ENCODE measurements at regions not wholly inside any gene's neighbourhood (a gene's known extent, or its start where the extent isn't known, plus 50 kb on each side); places are given as distances from the start of the nearest gene placed in this dataset.

GRCh38 chr5:3010301-3010952, 258.9 kb upstream of the IRX2 start:
- no peaks in the 10 kb centered on the region for H3K79me2 ChIP-seq (ENCODE audit: control insufficient read depth, insufficient read depth, low read length)
- 13% methylated on average over 9 of the region's 9 CpGs for WGBS (ENCODE audit: insufficient coverage, insufficient replicate concordance, low lambda C conversion rate, missing lambda C conversion rate)
- FAIRE-seq (no peak), DNase-seq (ENCODE audit: low read depth, low spot score) (no peak), ATAC-seq (no peak)
- SMC1A ChIA-PET (ENCODE audit: uncharacterized antibody, unreplicated experiment) = no interaction called here
- intact Hi-C loops (cut with micrococcal nuclease; ENCODE audit: unreplicated experiment) (no loop called here), in situ Hi-C loops (cut with MboI) (no loop called here)
- H4K20me1 ChIP-seq (ENCODE audit: control insufficient read depth, insufficient read depth) = no peaks in the 10 kb centered on the region
- no peak overlapping the region for H3K27ac ChIP-seq (ENCODE audit: control insufficient read depth, insufficient read depth)
- H3K4me2 ChIP-seq (ENCODE audit: control insufficient read depth, insufficient read depth) = no peak overlapping the region
- no TSS peak for BruUV-seq (replicated peaks)
- no peak overlapping the region for H3K4me3 ChIP-seq
- H3K4me1 ChIP-seq (ENCODE audit: control insufficient read depth, insufficient read depth, low read length) = no peaks in the 10 kb centered on the region
- TF ChIP-seq EGR1 (IDR thresholded peaks at IDR 0.05; ENCODE audit: borderline replicate concordance in 1 of 2, low read depth in 2 of 2, low read length in 2 of 2) (no peak), HDAC6 (IDR thresholded peaks at IDR 0.05; ENCODE audit: unreplicated experiment) (no peak), RCOR1 (conservative IDR thresholded peaks at IDR 0.05; ENCODE audit: low read depth, low read length) (no peak), CHD4 (IDR thresholded peaks at IDR 0.05) (no peak), TAF1 (IDR thresholded peaks at IDR 0.05; ENCODE audit: borderline replicate concordance, low read depth, low read length) (no peak), ESRRA (IDR thresholded peaks at IDR 0.05; ENCODE audit: low read length) (no peak), BCL11A (IDR thresholded peaks at IDR 0.05; ENCODE audit: low read depth, low read length) (no peak), NFXL1 (IDR thresholded peaks at IDR 0.05; ENCODE audit: borderline replicate concordance) (no peak), E2F8 (IDR thresholded peaks at IDR 0.05; ENCODE audit: low read depth, partially characterized antibody) (no peak), BMI1 (IDR thresholded peaks at IDR 0.05; ENCODE audit: borderline replicate concordance) (no peak), IKZF2 (IDR thresholded peaks at IDR 0.05) (no peak), ZNF384 (IDR thresholded peaks at IDR 0.05; ENCODE audit: borderline replicate concordance, low read depth, low read length) (no peak), PKNOX1 (IDR thresholded peaks at IDR 0.05) (no peak), ZBED1 (IDR thresholded peaks at IDR 0.05; ENCODE audit: borderline replicate concordance) (no peak), ZSCAN29 (IDR thresholded peaks at IDR 0.05) (no peak), KLF5 (IDR thresholded peaks at IDR 0.05; ENCODE audit: partially characterized antibody) (no peak)
- TF ChIP-seq, protein P1, sequence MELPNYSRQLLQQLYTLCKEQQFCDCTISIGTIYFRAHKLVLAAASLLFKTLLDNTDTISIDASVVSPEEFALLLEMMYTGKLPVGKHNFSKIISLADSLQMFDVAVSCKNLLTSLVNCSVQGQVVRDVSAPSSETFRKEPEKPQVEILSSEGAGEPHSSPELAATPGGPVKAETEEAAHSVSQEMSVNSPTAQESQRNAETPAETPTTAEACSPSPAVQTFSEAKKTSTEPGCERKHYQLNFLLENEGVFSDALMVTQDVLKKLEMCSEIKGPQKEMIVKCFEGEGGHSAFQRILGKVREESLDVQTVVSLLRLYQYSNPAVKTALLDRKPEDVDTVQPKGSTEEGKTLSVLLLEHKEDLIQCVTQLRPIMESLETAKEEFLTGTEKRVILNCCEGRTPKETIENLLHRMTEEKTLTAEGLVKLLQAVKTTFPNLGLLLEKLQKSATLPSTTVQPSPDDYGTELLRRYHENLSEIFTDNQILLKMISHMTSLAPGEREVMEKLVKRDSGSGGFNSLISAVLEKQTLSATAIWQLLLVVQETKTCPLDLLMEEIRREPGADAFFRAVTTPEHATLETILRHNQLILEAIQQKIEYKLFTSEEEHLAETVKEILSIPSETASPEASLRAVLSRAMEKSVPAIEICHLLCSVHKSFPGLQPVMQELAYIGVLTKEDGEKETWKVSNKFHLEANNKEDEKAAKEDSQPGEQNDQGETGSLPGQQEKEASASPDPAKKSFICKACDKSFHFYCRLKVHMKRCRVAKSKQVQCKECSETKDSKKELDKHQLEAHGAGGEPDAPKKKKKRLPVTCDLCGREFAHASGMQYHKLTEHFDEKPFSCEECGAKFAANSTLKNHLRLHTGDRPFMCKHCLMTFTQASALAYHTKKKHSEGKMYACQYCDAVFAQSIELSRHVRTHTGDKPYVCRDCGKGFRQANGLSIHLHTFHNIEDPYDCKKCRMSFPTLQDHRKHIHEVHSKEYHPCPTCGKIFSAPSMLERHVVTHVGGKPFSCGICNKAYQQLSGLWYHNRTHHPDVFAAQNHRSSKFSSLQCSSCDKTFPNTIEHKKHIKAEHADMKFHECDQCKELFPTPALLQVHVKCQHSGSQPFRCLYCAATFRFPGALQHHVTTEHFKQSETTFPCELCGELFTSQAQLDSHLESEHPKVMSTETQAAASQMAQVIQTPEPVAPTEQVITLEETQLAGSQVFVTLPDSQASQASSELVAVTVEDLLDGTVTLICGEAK (IDR thresholded peaks at IDR 0.05; ENCODE audit: borderline replicate concordance) = no peak
- POLR2A ChIA-PET = no interaction called here
- H3K27me3 ChIP-seq (replicated peaks in 1 of 2; ENCODE audit: control insufficient read depth in 2 of 2, insufficient read depth in 2 of 2, low read length in 1 of 2) = no peaks in the 10 kb centered on the region
- CTCF ChIA-PET = no interaction called here
- no peaks in the 10 kb centered on the region for H3K36me3 ChIP-seq (ENCODE audit: control insufficient read depth in 2 of 2, insufficient read depth in 2 of 2, low read length in 1 of 2)
- no peaks in the 10 kb centered on the region; the same call in 2 of the 3 replicates for H3K9me3 ChIP-seq (replicated peaks; ENCODE audit: control insufficient read depth, insufficient read depth, low read length)
- no peak overlapping the region for H2AFZ ChIP-seq (ENCODE audit: control insufficient read depth, low read depth, low read length)
- no peak overlapping the region for H3K9ac ChIP-seq (ENCODE audit: control insufficient read depth, insufficient read depth, low read length)
- RAD21 ChIA-PET (ENCODE audit: unreplicated experiment) = no interaction called here
